GM12878 (cell line): ENCODE measurements at regions not wholly inside any gene's neighbourhood (a gene's known extent, or its start where the extent isn't known, plus 50 kb on each side); places are given as distances from the start of the nearest gene placed in this dataset.

Source experiments
- ATAC-seq: fragments of 200-7000 bp; cut with Tn5 transposase; 3 replicates; pipeline ENCODE4 v1.9.1; 2020; ENCODE audit warnings: mild to moderate bottlenecking, moderate library complexity
- BruUV-seq: library from RNA; stranded (reverse); fragments of 400-500 nt; replicated peaks from 2 replicates; lab custom pipeline; 2021; lab: Mats Ljungman, UMichigan
- CTCF ChIA-PET: fragments of 300-600 bp; sonication (Branson Sonifier 250); formaldehyde crosslinking; extraction: SDS; loops from one replicate; lab custom pipeline; 2021; ENCODE audit warnings: inconsistent platforms; lab: Yijun Ruan, JAX
- POLR2A ChIA-PET: fragments of 350-600 bp; formaldehyde crosslinking; extraction: SDS; loops from one replicate; lab custom pipeline; 2021; ENCODE audit warnings: inconsistent platforms; lab: Charles Lee
- RAD21 ChIA-PET: fragments of 300-600 bp; sonication (Branson Sonifier 250); formaldehyde crosslinking; loops from one replicate; lab custom pipeline; 2023; ENCODE audit warnings: antibody characterized with exemption; ENCODE audit not compliant: unreplicated experiment; lab: Charles Lee
- SMC1A ChIA-PET: fragments of 300-600 bp; sonication (Branson Sonifier 250); formaldehyde crosslinking; loops from one replicate; lab custom pipeline; 2023; ENCODE audit not compliant: unreplicated experiment, uncharacterized antibody; lab: Charles Lee
- DNase-seq: peaks from one replicate; pipeline ENCODE4 v3.0.0-alpha.2; 2011; ENCODE audit warnings: low read depth, low spot score
- FAIRE-seq: peaks from 3 replicates; lab custom pipeline; 2011; peaks lifted over from hg19 to GRCh38; lab: Jason Lieb, UNC
- H2AFZ ChIP-seq: 2 replicates; pipeline ENCODE4 v1.6.0; 2011; ENCODE audit warnings: low read depth, low read length, control low read depth; ENCODE audit not compliant: control insufficient read depth
- H3K27ac ChIP-seq: 2 replicates; pipeline ENCODE4 v1.5.1; 2011; ENCODE audit warnings: control low read depth; ENCODE audit not compliant: control insufficient read depth, insufficient read depth
- H3K27me3 ChIP-seq, 2 experiments: replicated peaks in 1 of 2; 2 replicates each; pipeline versions ENCODE4 v1.6.0 to v1.6.1; 2011; ENCODE audit warnings: low read length in 1 of 2; ENCODE audit not compliant: control insufficient read depth in 2 of 2, insufficient read depth in 2 of 2
- H3K36me3 ChIP-seq, 2 experiments: 2 replicates each; pipeline ENCODE4 v1.5.1; 2011; ENCODE audit warnings: low read length in 1 of 2; ENCODE audit not compliant: control insufficient read depth in 2 of 2, insufficient read depth in 2 of 2
- H3K4me1 ChIP-seq: 2 replicates; pipeline ENCODE4 v1.6.1; 2011; ENCODE audit warnings: mild to moderate bottlenecking, low read length, moderate library complexity, mixed read lengths; ENCODE audit not compliant: control insufficient read depth, insufficient read depth
- H3K4me2 ChIP-seq: 2 replicates; pipeline ENCODE4 v1.6.0; 2011; ENCODE audit warnings: control low read depth; ENCODE audit not compliant: control insufficient read depth, insufficient read depth
- H3K4me3 ChIP-seq: fragments of 200-600 bp; sonication (generic); 2 replicates; pipeline ENCODE4 v1.5.1; 2016
- H3K79me2 ChIP-seq: 2 replicates; pipeline ENCODE4 v1.6.0; 2011; ENCODE audit warnings: low read length; ENCODE audit not compliant: control insufficient read depth, insufficient read depth
- H3K9ac ChIP-seq: 2 replicates; pipeline ENCODE4 v1.8.0; 2011; ENCODE audit warnings: low read length, control low read depth, mixed read lengths; ENCODE audit not compliant: control insufficient read depth, insufficient read depth
- H3K9me3 ChIP-seq: replicated peaks from 3 replicates; pipeline ENCODE4 v1.5.1; 2011; ENCODE audit warnings: mild to moderate bottlenecking, low read length; ENCODE audit not compliant: control insufficient read depth, insufficient read depth
- H4K20me1 ChIP-seq: 2 replicates; pipeline ENCODE4 v1.6.0; 2011; ENCODE audit not compliant: control insufficient read depth, insufficient read depth
- CHD4 ChIP-seq: fragments of 200-600 bp; sonication (generic); IDR thresholded peaks from 2 replicates; pipeline ENCODE4 v1.6.1; 2016; ENCODE audit warnings: mild to moderate bottlenecking
- CREM ChIP-seq: IDR thresholded peaks from 2 replicates; pipeline ENCODE4 v1.6.1; 2014; ENCODE audit warnings: antibody characterized with exemption, low read depth
- DPF2 ChIP-seq: fragments of 450-650 bp; IDR thresholded peaks from 2 replicates; pipeline ENCODE4 v1.6.1; 2017; ENCODE audit warnings: mild to moderate bottlenecking
- FOXM1 ChIP-seq: IDR thresholded peaks from 2 replicates; pipeline ENCODE4 v1.6.1; 2012; ENCODE audit warnings: low read depth, mild to moderate bottlenecking, inconsistent platforms, low read length, moderate library complexity
- HCFC1 ChIP-seq: fragments of 150-350 bp; IDR thresholded peaks from 2 replicates; pipeline ENCODE4 v1.6.1; 2014; ENCODE audit warnings: low read length
- HDGF ChIP-seq: fragments of 450-650 bp; IDR thresholded peaks from 2 replicates; pipeline ENCODE4 v1.6.1; 2016; ENCODE audit warnings: antibody characterized with exemption
- NFYA ChIP-seq: IDR thresholded peaks from 2 replicates; pipeline ENCODE4 v1.6.1; 2011; ENCODE audit warnings: low read depth, mild to moderate bottlenecking, low read length, improper control_type of control experiment, borderline replicate concordance
- POU2F2 ChIP-seq: IDR thresholded peaks from 3 replicates; pipeline ENCODE4 v1.6.1; 2011; ENCODE audit warnings: low read depth, mild to moderate bottlenecking, low read length, borderline replicate concordance
- STAT3 ChIP-seq: IDR thresholded peaks from 2 replicates; pipeline ENCODE4 v1.6.1; 2011; ENCODE audit warnings: low read depth, low read length, improper control_type of control experiment
- TCF12 ChIP-seq: IDR thresholded peaks from 2 replicates; pipeline ENCODE4 v1.6.1; 2011; ENCODE audit warnings: low read depth, mild to moderate bottlenecking, low read length
- WGBS: methylation state at CpG from one replicate; pipeline ENCODE4 v1.1.6; 2016; ENCODE audit warnings: low lambda C conversion rate; ENCODE audit not compliant: insufficient replicate concordance, insufficient coverage; ENCODE audit errors: missing lambda C conversion rate; 5-methylcytosine and 5-hydroxymethylcytosine counted together
- in situ Hi-C: fragments of 300-500 bp; cut with MboI; formaldehyde crosslinking; loops from 9 replicates; pipeline ENCODE4 v1.14.3; 2018; ENCODE audit warnings: mixed read lengths
- intact Hi-C: fragments of 100-400 bp; cut with micrococcal nuclease; formaldehyde crosslinking; loops from one replicate; pipeline ENCODE4 v1.14.2; 2022; ENCODE audit not compliant: unreplicated experiment
- TF ChIP-seq, protein P1 (sequence below): fragments of 450-650 bp; IDR thresholded peaks from 2 replicates; pipeline ENCODE4 v1.6.1; 2017; ENCODE audit warnings: mild to moderate bottlenecking, moderate library complexity
- TF ChIP-seq, protein P2 (sequence below): fragments of 450-650 bp; formaldehyde crosslinking; IDR thresholded peaks from 2 replicates; pipeline ENCODE4 v1.5.0; 2022; ENCODE audit warnings: mild to moderate bottlenecking, missing genetic modification characterization
- TF ChIP-seq, protein P3 (sequence below): fragments of 450-650 bp; conservative IDR thresholded peaks from 2 replicates; pipeline ENCODE4 v1.6.1; 2017; ENCODE audit warnings: mild to moderate bottlenecking, moderate library complexity

DNA sequence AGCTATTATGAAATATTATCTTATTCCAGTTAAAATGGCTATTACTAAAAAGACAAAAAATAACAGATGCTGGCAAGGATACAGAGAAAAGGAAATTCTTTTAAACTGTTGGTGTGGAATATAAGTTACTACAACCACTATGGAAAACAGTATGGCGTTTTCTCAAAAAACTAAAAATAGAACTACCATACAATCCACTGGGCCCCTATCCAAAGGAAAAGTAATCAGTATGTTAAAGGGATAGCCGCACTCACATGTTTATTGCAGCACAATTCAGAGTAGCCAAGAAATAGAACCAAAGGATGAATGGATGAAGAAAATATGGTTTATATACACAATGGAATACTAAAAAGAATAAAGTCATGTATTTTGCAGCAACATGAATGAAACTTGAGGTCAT lies 303.8 kb upstream of the ECI2 start:
- ChIA-PET POLR2A (no interaction called here), CTCF (no interaction called here), SMC1A (no interaction called here), RAD21 (no interaction called here)
- 15% methylated on average over 2 of the region's 2 CpGs for WGBS
- TF ChIP-seq, protein P1, sequence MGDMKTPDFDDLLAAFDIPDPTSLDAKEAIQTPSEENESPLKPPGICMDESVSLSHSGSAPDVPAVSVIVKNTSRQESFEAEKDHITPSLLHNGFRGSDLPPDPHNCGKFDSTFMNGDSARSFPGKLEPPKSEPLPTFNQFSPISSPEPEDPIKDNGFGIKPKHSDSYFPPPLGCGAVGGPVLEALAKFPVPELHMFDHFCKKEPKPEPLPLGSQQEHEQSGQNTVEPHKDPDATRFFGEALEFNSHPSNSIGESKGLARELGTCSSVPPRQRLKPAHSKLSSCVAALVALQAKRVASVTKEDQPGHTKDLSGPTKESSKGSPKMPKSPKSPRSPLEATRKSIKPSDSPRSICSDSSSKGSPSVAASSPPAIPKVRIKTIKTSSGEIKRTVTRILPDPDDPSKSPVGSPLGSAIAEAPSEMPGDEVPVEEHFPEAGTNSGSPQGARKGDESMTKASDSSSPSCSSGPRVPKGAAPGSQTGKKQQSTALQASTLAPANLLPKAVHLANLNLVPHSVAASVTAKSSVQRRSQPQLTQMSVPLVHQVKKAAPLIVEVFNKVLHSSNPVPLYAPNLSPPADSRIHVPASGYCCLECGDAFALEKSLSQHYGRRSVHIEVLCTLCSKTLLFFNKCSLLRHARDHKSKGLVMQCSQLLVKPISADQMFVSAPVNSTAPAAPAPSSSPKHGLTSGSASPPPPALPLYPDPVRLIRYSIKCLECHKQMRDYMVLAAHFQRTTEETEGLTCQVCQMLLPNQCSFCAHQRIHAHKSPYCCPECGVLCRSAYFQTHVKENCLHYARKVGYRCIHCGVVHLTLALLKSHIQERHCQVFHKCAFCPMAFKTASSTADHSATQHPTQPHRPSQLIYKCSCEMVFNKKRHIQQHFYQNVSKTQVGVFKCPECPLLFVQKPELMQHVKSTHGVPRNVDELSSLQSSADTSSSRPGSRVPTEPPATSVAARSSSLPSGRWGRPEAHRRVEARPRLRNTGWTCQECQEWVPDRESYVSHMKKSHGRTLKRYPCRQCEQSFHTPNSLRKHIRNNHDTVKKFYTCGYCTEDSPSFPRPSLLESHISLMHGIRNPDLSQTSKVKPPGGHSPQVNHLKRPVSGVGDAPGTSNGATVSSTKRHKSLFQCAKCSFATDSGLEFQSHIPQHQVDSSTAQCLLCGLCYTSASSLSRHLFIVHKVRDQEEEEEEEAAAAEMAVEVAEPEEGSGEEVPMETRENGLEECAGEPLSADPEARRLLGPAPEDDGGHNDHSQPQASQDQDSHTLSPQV, result no peak
- TF ChIP-seq NFYA (no peak), HCFC1 (no peak), DPF2 (no peak), CREM (no peak), STAT3 (no peak), TCF12 (no peak), POU2F2 (no peak), FOXM1 (no peak), CHD4 (no peak), HDGF (no peak)
- TF ChIP-seq, protein P2, sequence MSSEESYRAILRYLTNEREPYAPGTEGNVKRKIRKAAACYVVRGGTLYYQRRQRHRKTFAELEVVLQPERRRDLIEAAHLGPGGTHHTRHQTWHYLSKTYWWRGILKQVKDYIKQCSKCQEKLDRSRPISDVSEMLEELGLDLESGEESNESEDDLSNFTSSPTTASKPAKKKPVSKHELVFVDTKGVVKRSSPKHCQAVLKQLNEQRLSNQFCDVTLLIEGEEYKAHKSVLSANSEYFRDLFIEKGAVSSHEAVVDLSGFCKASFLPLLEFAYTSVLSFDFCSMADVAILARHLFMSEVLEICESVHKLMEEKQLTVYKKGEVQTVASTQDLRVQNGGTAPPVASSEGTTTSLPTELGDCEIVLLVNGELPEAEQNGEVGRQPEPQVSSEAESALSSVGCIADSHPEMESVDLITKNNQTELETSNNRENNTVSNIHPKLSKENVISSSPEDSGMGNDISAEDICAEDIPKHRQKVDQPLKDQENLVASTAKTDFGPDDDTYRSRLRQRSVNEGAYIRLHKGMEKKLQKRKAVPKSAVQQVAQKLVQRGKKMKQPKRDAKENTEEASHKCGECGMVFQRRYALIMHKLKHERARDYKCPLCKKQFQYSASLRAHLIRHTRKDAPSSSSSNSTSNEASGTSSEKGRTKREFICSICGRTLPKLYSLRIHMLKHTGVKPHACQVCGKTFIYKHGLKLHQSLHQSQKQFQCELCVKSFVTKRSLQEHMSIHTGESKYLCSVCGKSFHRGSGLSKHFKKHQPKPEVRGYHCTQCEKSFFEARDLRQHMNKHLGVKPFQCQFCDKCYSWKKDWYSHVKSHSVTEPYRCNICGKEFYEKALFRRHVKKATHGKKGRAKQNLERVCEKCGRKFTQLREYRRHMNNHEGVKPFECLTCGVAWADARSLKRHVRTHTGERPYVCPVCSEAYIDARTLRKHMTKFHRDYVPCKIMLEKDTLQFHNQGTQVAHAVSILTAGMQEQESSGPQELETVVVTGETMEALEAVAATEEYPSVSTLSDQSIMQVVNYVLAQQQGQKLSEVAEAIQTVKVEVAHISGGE (CRISPR knock-in tag), result no peak
- TF ChIP-seq, protein P3, sequence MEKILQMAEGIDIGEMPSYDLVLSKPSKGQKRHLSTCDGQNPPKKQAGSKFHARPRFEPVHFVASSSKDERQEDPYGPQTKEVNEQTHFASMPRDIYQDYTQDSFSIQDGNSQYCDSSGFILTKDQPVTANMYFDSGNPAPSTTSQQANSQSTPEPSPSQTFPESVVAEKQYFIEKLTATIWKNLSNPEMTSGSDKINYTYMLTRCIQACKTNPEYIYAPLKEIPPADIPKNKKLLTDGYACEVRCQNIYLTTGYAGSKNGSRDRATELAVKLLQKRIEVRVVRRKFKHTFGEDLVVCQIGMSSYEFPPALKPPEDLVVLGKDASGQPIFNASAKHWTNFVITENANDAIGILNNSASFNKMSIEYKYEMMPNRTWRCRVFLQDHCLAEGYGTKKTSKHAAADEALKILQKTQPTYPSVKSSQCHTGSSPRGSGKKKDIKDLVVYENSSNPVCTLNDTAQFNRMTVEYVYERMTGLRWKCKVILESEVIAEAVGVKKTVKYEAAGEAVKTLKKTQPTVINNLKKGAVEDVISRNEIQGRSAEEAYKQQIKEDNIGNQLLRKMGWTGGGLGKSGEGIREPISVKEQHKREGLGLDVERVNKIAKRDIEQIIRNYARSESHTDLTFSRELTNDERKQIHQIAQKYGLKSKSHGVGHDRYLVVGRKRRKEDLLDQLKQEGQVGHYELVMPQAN, result no peak
- intact Hi-C loops, result no loop called here
- Histone ChIP-seq H3K4me1 (no peaks in the 10 kb centered on the region), H3K9ac (no peak overlapping the region), H3K36me3 (no peaks in the 10 kb centered on the region), H3K4me3 (no peak overlapping the region), H3K27ac (no peak overlapping the region), H3K27me3 (no peaks in the 10 kb centered on the region; a peak in 1 of 4 replicates), H3K9me3 (no peaks in the 10 kb centered on the region), H3K79me2 (no peaks in the 10 kb centered on the region), H3K4me2 (no peak overlapping the region), H2AFZ (no peak overlapping the region), H4K20me1 (no peaks in the 10 kb centered on the region)
- no TSS peak for BruUV-seq
- DNase-seq (no peak), FAIRE-seq (no peak), ATAC-seq (no peak)
- in situ Hi-C loops, result no loop called here
